Activated CD8-positive, alpha-beta T cell treated with anti-CD3 and anti-CD28 coated beads, Interleukin-2, amount 10 ng/mL, durations not matched to agents 7 days and 5 days (primary cell): ENCODE measurements at regions not wholly inside any gene's neighbourhood (a gene's known extent, or its start where the extent isn't known, plus 50 kb on each side); places are given as distances from the start of the nearest gene placed in this dataset.
A peak's percentile ranks its signal among the peaks of the same experiment; 100 is the strongest.

Experiments used
- ATAC-seq: fragments of 150-1000 bp; cut with Tn5 transposase; one replicate; pipeline ENCODE4 v1.10.0; 2021; ENCODE audit warnings: moderate library complexity
- CTCF ChIA-PET: fragments of 350-600 bp; sonication (Branson Sonifier 250); formaldehyde crosslinking; loops from one replicate; lab custom pipeline; 2021; ENCODE audit warnings: antibody characterized with exemption; lab: Charles Lee
- POLR2A ChIA-PET: fragments of 350-600 bp; sonication (Branson Sonifier 250); formaldehyde crosslinking; loops from one replicate; lab custom pipeline; 2021; ENCODE audit warnings: antibody characterized with exemption; lab: Charles Lee
- DNase-seq: peaks from one replicate; pipeline ENCODE4 v3.0.0-alpha.2; 2020
- H3K27ac Mint-ChIP-seq: one replicate; pipeline ENCODE4 v1.8.0; 2021; ENCODE audit warnings: mild to moderate bottlenecking, mixed read lengths
- H3K27me3 Mint-ChIP-seq: one replicate; pipeline ENCODE4 v1.8.0; 2021; ENCODE audit warnings: low read depth, mixed read lengths
- H3K36me3 Mint-ChIP-seq: one replicate; pipeline ENCODE4 v1.8.0; 2021; ENCODE audit warnings: low read depth, mixed read lengths
- H3K4me1 Mint-ChIP-seq: one replicate; pipeline ENCODE4 v1.8.0; 2021; ENCODE audit warnings: low read depth, mixed read lengths
- H3K4me3 Mint-ChIP-seq: one replicate; pipeline ENCODE4 v1.8.0; 2021; ENCODE audit warnings: mild to moderate bottlenecking, mixed read lengths
- H3K9me3 Mint-ChIP-seq: one replicate; pipeline ENCODE4 v1.8.0; 2022; ENCODE audit warnings: mixed read lengths; ENCODE audit not compliant: insufficient read depth

DNA sequence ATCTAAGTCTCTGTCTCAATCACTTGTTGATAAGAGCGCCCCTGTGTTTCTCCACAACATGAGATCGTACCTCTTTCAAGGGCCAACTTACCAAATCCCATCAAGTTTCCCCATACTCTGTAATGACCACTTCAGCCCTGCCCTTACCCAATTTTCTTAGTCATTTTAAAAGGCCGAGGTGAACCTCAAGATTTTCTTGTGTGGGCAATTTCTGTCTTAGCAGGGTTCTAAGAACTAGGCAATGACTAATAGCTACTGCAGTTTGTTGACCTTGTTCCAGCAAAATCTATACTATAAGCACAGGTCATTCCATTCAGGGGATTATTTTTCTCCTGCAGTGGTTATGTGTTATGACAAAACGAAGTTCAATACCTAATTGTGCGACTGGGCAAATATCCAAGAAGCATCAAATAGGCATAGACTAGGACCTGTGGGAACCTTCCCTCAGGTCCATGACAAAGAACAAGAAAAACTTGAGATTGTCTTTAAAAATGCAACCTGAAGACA is 359.8 kb downstream of the PCNX1 start:
- ChIA-PET CTCF (interaction anchor here (1.2 kb wide), 1 partner anchor 11 kb away, joined by 4 read pairs; no protein-coding TSS in a partner anchor), POLR2A (interaction anchor here (0.6 to 0.9 kb wide), 2 partner anchors 16 to 54 kb away, joined by 3 read pairs; no protein-coding TSS in a partner anchor)
- DNase-seq (peak; percentile 34), ATAC-seq (peak; percentile 75)
- H3K4me1 Mint-ChIP-seq: peaks cover 25% of the 10 kb centered on the region
- peaks cover 36% of the 10 kb centered on the region for H3K36me3 Mint-ChIP-seq
- no peaks in the 10 kb centered on the region for H3K27me3 Mint-ChIP-seq
- peaks cover 27% of the 10 kb centered on the region for H3K9me3 Mint-ChIP-seq
- H3K4me3 Mint-ChIP-seq: peak overlapping the region; percentile 57
- H3K27ac Mint-ChIP-seq: peak overlapping the region; percentile 56

DNA sequence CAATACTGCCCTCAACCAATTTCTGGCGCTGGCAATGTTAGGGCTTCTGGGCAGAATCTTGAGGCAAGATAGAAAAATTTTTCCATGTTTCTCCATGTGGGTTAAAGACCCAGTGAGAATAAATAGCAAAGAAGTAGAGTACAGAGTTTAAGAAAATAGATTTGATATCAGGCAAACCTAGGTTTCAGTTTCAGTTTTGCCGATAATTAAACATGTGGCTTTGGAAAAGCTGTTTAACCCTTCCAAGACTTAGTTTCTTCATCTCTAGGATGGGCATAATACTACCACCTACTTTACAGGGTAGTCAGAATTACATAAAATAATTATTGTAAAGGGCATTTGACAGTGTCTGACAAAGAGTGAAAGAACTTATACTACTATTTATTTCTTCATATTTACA is 360.4 kb downstream of the PCNX1 start:
- Mint-ChIP-seq H3K27me3 (no peaks in the 10 kb centered on the region), H3K4me1 (peaks cover 26% of the 10 kb centered on the region), H3K9me3 (peaks cover 27% of the 10 kb centered on the region), H3K36me3 (peaks cover 35% of the 10 kb centered on the region), H3K4me3 (peak overlapping the region; percentile 57), H3K27ac (peak overlapping the region; percentile 56)
- no peak for DNase-seq
- peak; percentile 55 for ATAC-seq
- CTCF ChIA-PET: interaction anchor here (1.2 kb wide), 1 partner anchor 12 kb away, joined by 4 read pairs; no protein-coding TSS in a partner anchor
- POLR2A ChIA-PET: interaction anchor here (0.9 kb wide), 1 partner anchor 54 kb away, joined by 3 read pairs; no protein-coding TSS in a partner anchor

DNA sequence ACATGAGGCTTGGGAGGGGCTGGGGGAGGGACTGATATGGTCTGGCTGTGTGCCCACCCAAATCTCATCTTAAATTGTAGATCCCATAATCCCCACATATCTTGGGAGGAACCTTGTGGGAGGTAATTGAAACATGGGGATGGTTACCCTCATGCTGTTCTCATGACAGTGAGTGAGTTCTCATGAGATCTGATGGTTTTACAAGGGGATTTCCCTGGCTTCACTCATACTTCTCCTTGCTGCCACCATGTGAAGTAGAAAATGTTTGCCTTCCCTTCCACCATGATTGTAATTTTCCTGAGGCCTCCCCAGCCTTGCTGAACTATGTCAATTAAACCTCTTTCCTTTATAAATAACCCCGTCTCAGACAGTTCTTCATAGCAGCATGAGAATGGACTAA is 362.9 kb downstream of the PCNX1 start:
- CTCF ChIA-PET: interaction anchor here (1.4 kb wide), 1 partner anchor 10 kb away, joined by 5 read pairs; no protein-coding TSS in a partner anchor
- peaks cover 31% of the 10 kb centered on the region for H3K36me3 Mint-ChIP-seq
- ATAC-seq (no peak), DNase-seq (no peak)
- peaks cover 23% of the 10 kb centered on the region for H3K4me1 Mint-ChIP-seq
- H3K27me3 Mint-ChIP-seq: no peaks in the 10 kb centered on the region
- no peak overlapping the region for H3K4me3 Mint-ChIP-seq
- H3K9me3 Mint-ChIP-seq: peaks cover 20% of the 10 kb centered on the region
- POLR2A ChIA-PET: no interaction called here
- H3K27ac Mint-ChIP-seq: no peak overlapping the region

DNA sequence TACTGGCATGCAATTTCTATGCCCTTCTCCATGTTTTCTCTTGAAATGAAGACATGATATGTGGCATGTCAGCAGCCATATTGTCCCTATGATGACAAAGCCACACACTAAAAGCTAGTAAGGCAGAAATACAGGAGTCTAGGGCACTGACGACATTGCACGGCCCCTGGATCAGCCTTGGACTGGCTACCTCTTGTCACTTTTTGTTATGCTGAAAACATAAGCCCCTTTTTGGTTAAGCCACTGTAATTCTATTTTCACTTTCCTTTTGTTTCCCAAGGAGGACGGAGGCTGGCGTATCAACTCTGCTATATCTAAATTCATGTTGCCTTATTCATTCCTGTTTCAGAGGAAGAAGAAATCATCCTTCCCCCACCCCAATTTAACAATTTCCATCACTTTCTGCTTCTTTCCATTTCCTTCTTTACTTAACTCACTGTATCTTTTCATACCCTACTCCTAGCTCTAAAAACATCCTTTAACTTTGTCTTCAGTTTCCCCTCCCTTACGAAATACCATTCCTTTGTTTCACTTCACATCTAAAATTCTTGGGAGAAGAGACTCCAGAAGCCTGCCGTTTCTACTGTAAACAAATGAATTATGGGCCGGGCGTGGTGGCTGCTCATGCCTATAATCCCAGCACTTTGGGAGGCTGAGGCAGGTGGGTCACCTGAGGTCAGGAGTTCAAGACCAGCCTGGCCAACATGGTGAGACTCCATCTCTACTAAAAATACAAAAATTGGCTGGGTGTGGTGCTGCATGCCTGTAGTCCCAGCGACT is 364.1 kb downstream of the PCNX1 start:
- ATAC-seq: no peak
- ChIA-PET CTCF (interaction anchor here (1.4 kb wide), 1 partner anchor 9 kb away, joined by 5 read pairs; no protein-coding TSS in a partner anchor), POLR2A (no interaction called here)
- H3K9me3 Mint-ChIP-seq: peaks cover 12% of the 10 kb centered on the region
- H3K36me3 Mint-ChIP-seq: peaks cover 24% of the 10 kb centered on the region
- DNase-seq: no peak
- no peak overlapping the region for H3K4me3 Mint-ChIP-seq
- H3K27me3 Mint-ChIP-seq: no peaks in the 10 kb centered on the region
- H3K27ac Mint-ChIP-seq: no peak overlapping the region
- H3K4me1 Mint-ChIP-seq: peaks cover 16% of the 10 kb centered on the region

DNA sequence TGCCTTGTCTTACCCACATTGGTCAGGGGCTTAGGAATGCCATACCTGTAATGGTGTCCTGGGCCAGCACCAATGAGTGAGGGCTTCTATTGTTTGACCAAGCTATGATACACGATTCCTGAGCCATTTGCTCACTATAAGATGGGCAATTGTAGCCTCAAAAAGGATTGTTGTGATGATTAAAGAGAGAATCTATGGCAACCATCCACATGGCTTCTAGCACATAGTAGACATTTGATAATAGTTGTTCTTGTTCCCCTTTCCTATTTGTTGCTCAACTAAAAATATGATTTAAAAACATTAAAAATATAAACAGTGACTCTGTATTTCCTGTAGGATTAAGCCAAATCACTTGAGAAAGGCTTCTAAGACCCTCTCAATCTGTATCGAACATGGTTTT is 366.1 kb downstream of the PCNX1 start:
- POLR2A ChIA-PET: no interaction called here
- peaks cover 10% of the 10 kb centered on the region for H3K9me3 Mint-ChIP-seq
- H3K27me3 Mint-ChIP-seq: peaks cover 2% of the 10 kb centered on the region
- ATAC-seq (no peak), DNase-seq (no peak)
- CTCF ChIA-PET: interaction anchor here (0.6 kb wide), 1 partner anchor 77 kb away, joined by 3 read pairs; no protein-coding TSS in a partner anchor
- H3K27ac Mint-ChIP-seq: no peak overlapping the region
- H3K4me1 Mint-ChIP-seq: peaks cover 13% of the 10 kb centered on the region
- no peak overlapping the region for H3K4me3 Mint-ChIP-seq
- peaks cover 20% of the 10 kb centered on the region for H3K36me3 Mint-ChIP-seq

DNA sequence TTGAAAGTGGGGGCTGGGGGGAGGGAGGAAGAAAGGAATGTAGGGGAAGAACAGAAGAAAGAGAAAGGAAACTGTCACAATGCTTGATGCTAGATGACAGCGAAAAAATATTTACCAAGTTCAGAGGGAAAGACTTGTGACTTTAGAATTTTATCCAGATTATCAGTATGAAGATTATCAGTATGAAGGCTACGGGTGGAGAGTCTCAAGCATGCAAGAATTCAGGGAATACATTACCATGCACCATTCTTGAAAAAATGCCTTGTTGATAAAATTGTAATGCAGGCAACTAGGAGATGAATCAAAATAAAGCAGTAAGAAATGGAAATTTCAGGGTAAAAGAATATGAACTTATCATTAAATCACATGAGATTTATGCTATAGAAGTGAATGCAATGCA is 376.8 kb downstream of the PCNX1 start:
- ChIA-PET POLR2A (no interaction called here), CTCF (no interaction called here)
- H3K36me3 Mint-ChIP-seq: no peaks in the 10 kb centered on the region

DNA sequence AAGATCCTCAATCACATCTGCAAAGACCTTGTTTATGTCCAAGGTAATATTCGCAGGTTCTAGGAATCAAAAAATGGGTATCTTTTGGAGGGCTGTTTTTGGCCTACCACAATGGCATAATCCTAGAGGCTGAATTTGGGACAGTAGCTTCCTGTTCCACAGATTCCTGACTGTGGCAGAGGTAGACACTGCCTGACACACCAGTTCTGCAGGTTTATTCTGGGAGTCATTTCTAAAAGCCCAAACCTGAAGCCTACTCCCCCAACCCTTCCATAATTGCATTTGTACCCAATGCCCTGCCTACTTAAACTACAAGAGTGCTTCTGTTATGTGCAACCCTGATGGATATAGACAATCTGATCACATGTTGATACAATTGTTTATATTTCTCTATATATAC is 378.9 kb downstream of the PCNX1 start:
- CTCF ChIA-PET: no interaction called here
- DNase-seq: no peak
- H3K36me3 Mint-ChIP-seq: peaks cover 3% of the 10 kb centered on the region

More for the DNA sequence above, 376.8 kb downstream of the PCNX1 start:
- Mint-ChIP-seq H3K4me1 (peaks cover 3% of the 10 kb centered on the region), H3K4me3 (no peak overlapping the region), H3K27me3 (peaks cover 4% of the 10 kb centered on the region), H3K9me3 (peaks cover 8% of the 10 kb centered on the region), H3K27ac (no peak overlapping the region)
- DNase-seq (no peak), ATAC-seq (no peak)

DNA sequence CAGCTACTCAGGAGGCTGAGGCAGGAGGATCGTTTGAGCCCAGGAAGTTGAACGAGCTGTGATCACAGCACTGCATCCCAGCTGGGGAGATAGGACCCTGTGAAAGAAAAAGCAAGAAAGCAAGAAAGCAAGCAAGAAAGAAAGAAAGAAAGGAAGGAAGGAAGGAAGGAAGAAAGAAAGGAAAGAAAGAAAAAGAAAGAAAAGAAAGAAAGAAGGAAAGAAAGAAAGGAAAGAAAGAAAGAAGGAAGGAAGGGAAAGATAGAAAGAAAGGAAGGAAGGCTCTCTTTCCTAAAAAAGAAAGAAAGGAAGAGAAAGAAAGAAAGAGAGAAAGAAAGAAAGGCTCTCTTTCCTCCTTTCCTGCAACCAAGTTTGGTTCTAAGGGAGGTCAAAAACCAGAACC is 380.3 kb downstream of the PCNX1 start:
- Mint-ChIP-seq H3K9me3 (peaks cover 8% of the 10 kb centered on the region), H3K36me3 (peaks cover 3% of the 10 kb centered on the region), H3K4me3 (no peak overlapping the region), H3K27ac (no peak overlapping the region), H3K4me1 (peaks cover 22% of the 10 kb centered on the region), H3K27me3 (peaks cover 2% of the 10 kb centered on the region)
- DNase-seq: no peak
- POLR2A ChIA-PET: no interaction called here
- CTCF ChIA-PET: no interaction called here
- no peak for ATAC-seq

More for the DNA sequence above, 378.9 kb downstream of the PCNX1 start:
- H3K27ac Mint-ChIP-seq: no peak overlapping the region
- peaks cover 18% of the 10 kb centered on the region for H3K4me1 Mint-ChIP-seq
- no peak for ATAC-seq
- peaks cover 4% of the 10 kb centered on the region for H3K27me3 Mint-ChIP-seq
- POLR2A ChIA-PET: no interaction called here
- H3K9me3 Mint-ChIP-seq: peaks cover 8% of the 10 kb centered on the region
- H3K4me3 Mint-ChIP-seq: no peak overlapping the region

DNA sequence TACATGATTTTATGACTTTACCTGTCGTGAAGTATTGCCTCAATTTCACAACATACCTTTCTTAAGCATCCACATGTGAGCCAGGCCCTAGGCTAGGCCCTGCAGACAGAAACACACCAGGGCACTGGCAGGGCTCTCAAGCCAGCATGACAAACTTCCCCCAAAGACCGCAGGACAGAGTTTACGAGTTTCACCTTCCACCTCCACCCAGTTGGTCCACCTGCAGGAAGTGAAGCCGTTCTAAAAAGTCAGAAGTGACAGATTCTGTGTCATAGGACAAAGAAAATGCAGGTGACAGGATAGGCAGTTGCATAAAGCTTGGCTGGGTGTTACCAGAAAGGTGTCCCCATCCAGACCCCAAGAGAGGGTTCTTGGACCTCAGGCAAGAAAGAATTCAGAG is 382.3 kb downstream of the PCNX1 start:
- Mint-ChIP-seq H3K4me1 (peaks cover 22% of the 10 kb centered on the region), H3K27ac (peak overlapping the region; percentile 78)
- peak; percentile 37 for DNase-seq

DNA sequence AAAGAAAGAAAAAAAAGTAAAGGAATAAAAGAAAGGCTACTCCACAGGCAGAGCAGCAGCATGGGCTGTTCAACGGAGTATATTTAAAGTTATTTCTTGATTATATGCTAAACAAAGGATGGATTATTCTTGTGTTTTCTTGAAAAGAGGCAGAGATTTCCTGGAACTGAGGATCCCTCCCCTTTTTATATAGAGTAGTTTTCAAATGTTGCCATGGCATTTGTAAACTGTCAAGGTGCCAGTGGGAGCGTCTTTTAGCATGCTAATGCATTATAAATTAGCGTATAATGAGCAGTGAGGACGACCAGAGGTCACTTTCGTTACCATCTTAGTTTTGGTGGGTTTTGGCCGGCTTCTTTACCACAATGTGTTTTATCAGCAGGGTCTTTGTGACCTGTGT is 383.0 kb downstream of the PCNX1 start:
- no peak overlapping the region for H3K4me3 Mint-ChIP-seq
- H3K27ac Mint-ChIP-seq: no peak overlapping the region
- POLR2A ChIA-PET: no interaction called here
- H3K9me3 Mint-ChIP-seq: peaks cover 4% of the 10 kb centered on the region
- DNase-seq (no peak), ATAC-seq (no peak)
- peaks cover 2% of the 10 kb centered on the region for H3K27me3 Mint-ChIP-seq
- H3K36me3 Mint-ChIP-seq: peaks cover 3% of the 10 kb centered on the region
- peaks cover 22% of the 10 kb centered on the region for H3K4me1 Mint-ChIP-seq
- CTCF ChIA-PET: no interaction called here

More for the DNA sequence above, 382.3 kb downstream of the PCNX1 start:
- Mint-ChIP-seq H3K4me3 (no peak overlapping the region), H3K9me3 (peaks cover 8% of the 10 kb centered on the region), H3K36me3 (peaks cover 3% of the 10 kb centered on the region), H3K27me3 (peaks cover 2% of the 10 kb centered on the region)
- ChIA-PET CTCF (no interaction called here), POLR2A (no interaction called here)
- ATAC-seq: peak; percentile 42

DNA sequence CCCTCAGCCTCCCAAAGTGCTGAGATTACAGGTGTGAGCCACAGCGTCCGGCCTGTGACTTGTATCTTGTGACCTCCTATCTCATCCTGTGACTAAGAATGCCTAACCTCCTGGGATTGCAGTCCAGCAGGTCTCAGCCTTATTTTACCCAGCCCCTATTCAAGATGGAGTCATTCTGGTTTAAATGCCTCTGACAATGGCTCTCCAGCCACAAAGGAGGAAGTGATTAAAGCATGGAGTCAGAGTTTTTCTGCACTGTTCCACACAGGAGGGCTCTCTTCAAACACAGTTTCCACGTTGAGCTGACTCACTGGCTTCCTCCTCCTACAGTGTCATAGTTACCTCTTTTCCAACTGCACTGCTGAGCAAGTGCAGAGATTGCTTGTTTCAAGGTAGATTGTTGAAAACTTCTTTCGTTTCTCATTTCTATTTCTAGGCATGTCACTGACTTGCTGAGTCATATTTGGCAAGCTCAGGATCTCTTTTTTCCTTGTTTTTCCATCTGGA is 383.8 kb downstream of the PCNX1 start:
- peaks cover 2% of the 10 kb centered on the region for H3K27me3 Mint-ChIP-seq
- POLR2A ChIA-PET: no interaction called here
- peak overlapping the region; percentile 39 for H3K27ac Mint-ChIP-seq
- H3K36me3 Mint-ChIP-seq: peaks cover 3% of the 10 kb centered on the region
- no peak overlapping the region for H3K4me3 Mint-ChIP-seq
- ATAC-seq (peak; percentile 67), DNase-seq (peak; percentile 34)
- CTCF ChIA-PET: interaction anchor here (0.8 to 1.2 kb wide), 2 partner anchors 32 to 461 kb away, joined by 3 to 4 read pairs; no protein-coding TSS in a partner anchor
- no peaks in the 10 kb centered on the region for H3K9me3 Mint-ChIP-seq
- peaks cover 25% of the 10 kb centered on the region for H3K4me1 Mint-ChIP-seq

DNA sequence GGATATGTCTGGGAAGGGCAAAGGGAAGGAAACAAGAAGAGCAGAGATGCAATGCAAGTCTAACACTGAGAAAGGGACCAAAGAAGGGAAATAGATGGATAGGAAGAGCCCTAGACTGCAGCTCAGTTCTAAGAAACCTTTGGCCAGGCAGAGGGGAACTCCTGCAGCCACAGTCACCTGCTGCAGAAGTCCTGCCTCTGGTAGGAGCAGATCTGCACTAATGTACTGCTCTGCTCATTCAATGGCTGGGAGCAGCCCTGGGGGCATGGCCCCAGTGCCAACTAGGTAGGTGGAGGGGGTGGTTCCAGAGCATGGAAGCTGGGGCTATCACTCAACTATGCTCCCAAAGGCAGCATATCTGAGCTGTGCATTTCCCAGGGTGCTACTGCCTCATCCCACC is 388.9 kb downstream of the PCNX1 start:
- Mint-ChIP-seq H3K27me3 (no peaks in the 10 kb centered on the region), H3K9me3 (no peaks in the 10 kb centered on the region), H3K27ac (no peak overlapping the region), H3K4me1 (peaks cover 15% of the 10 kb centered on the region), H3K4me3 (no peak overlapping the region), H3K36me3 (no peaks in the 10 kb centered on the region)
- ATAC-seq (no peak), DNase-seq (no peak)
- ChIA-PET POLR2A (no interaction called here), CTCF (interaction anchor here (0.5 kb wide), 1 partner anchor 119 kb away, joined by 3 read pairs; no protein-coding TSS in a partner anchor)
